HG03039 (cell line): ENCODE measurements at regions not wholly inside any gene's neighbourhood (a gene's known extent, or its start where the extent isn't known, plus 50 kb on each side); places are given as distances from the start of the nearest gene placed in this dataset.

ENCODE experiments used
- ATAC-seq: cut with Tn5 transposase; IDR thresholded peaks from one replicate; pipeline ENCODE4 v1.9.1; 2021; ENCODE audit warnings: mild to moderate bottlenecking, moderate library complexity; ENCODE audit not compliant: unreplicated experiment

- no peak for ATAC-seq
Measured at GRCh38 chr6:23002044-23002619, 432.8 kb downstream of the HDGFL1 start.

GRCh38 chr6:23003671-23004467 is 434.5 kb downstream of the HDGFL1 start:
- ATAC-seq, result no peak

- no peak for ATAC-seq
Measured at GRCh38 chr6:23006656-23007055, 437.3 kb downstream of the HDGFL1 start.

GRCh38 chr6:23011615-23012014 is 442.2 kb downstream of the HDGFL1 start:
- ATAC-seq, result no peak

GRCh38 chr6:23013776-23014175 is 444.4 kb downstream of the HDGFL1 start:
- no peak for ATAC-seq

- no peak for ATAC-seq
Measured at GRCh38 chr6:23016696-23017095, 447.3 kb downstream of the HDGFL1 start.

GRCh38 chr6:23021487-23021886 is 452.1 kb downstream of the HDGFL1 start:
- ATAC-seq, result no peak

GRCh38 chr6:23027281-23027680 is 457.9 kb downstream of the HDGFL1 start:
- no peak for ATAC-seq

GRCh38 chr6:23031986-23032385 is 462.6 kb downstream of the HDGFL1 start:
- ATAC-seq, result no peak

GRCh38 chr6:23034926-23035325 is 465.6 kb downstream of the HDGFL1 start:
- ATAC-seq, result no peak

GRCh38 chr6:23036406-23036983 is 467.1 kb downstream of the HDGFL1 start:
- ATAC-seq, result no peak

- no peak for ATAC-seq
Measured at GRCh38 chr6:23040899-23041298, 471.5 kb downstream of the HDGFL1 start.

GRCh38 chr6:23045280-23045679 is 475.9 kb downstream of the HDGFL1 start:
- ATAC-seq, result no peak

GRCh38 chr6:23055523-23055922 is 486.2 kb downstream of the HDGFL1 start:
- no peak for ATAC-seq

GRCh38 chr6:23073821-23074220 is 504.5 kb downstream of the HDGFL1 start:
- no peak for ATAC-seq

- ATAC-seq, result no peak
Measured at GRCh38 chr6:23077772-23078171, 508.4 kb downstream of the HDGFL1 start.

- ATAC-seq, result no peak
Measured at GRCh38 chr6:23081701-23082100, 512.3 kb downstream of the HDGFL1 start.

- no peak for ATAC-seq
Measured at GRCh38 chr6:23086100-23086499, 516.7 kb downstream of the HDGFL1 start.

GRCh38 chr6:23087471-23087870 is 518.1 kb downstream of the HDGFL1 start:
- no peak for ATAC-seq

- no peak for ATAC-seq
Measured at GRCh38 chr6:23088761-23089160, 519.4 kb downstream of the HDGFL1 start.

GRCh38 chr6:23089981-23090380 is 520.6 kb downstream of the HDGFL1 start:
- no peak for ATAC-seq

- no peak for ATAC-seq
Measured at GRCh38 chr6:23091795-23092194, 522.4 kb downstream of the HDGFL1 start.
